NCI-H2227 (cell line): ENCODE measurements at regions not wholly inside any gene's neighbourhood (a gene's known extent, or its start where the extent isn't known, plus 50 kb on each side); places are given as distances from the start of the nearest gene placed in this dataset.
"Not testable (repeated sequence)": the region's sequence is repeated elsewhere in the genome, so short reads cannot be mapped to it uniquely, and the experiment has no call there.

Experiments used
- DNase-seq: peaks from one replicate; lab custom pipeline; 2025; ENCODE audit not compliant: unreplicated experiment; lab: John Stamatoyannopoulos, UW

DNA sequence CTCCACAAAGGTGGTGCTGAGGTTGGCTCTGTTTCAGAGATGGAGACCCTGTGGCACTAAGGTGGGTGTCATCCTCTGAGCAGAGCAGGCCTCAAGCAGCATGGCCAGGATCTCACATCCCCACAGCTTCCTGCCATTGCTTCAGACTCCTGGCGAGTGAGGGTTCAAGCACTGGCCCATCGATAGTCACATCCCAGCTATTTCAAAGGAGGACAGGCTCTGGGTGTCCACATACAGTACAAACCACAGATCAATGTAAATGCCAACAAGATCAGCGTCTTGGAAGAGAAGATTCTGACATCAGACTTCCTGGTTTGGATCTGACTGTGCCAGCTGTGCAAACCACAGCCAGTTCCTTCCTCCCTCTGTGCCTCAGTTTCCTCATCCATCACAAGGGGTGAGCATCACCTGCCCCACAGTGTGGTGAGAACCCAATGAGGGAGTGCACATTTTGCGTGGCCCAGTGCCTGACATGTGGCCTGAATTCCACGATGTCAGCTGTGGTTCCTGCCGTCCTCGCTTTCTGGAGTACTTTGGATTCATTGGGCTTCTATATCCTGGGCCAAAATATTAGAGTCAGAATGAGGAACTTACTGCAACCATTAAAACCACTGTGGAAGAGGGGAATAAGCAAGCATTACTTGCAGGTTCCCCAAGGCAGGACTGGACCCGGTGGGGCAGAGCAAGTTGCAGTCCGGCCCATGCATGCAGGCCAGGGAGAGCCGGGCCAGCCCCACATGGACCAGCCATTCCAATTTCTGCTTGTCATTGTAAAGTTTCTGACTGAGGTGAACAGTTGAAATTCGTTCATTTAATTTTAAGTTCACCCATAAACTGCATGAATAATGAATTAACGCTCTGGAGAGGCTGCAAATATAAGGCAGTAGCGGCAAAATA, 236.0 kb downstream of the TTLL2 start:
- no peak for DNase-seq

DNA sequence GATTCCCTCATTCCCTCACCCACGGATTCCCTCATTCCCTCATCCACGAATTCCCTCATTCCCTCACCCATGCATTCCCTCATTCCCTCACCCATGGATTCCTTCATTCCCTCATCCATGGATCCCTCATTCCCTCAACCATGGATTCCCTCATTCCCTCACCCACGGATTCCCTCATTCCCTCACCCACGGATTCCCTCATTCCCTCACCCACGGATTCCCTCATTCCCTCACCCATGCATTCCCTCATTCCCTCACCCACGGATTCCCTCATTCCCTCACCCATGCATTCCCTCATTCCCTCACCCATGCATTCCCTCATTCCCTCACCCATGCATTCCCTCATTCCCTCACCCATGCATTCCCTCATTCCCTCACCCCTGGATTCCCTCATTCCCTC, 238.0 kb downstream of the TTLL2 start:
- DNase-seq: not testable (repeated sequence)

DNA sequence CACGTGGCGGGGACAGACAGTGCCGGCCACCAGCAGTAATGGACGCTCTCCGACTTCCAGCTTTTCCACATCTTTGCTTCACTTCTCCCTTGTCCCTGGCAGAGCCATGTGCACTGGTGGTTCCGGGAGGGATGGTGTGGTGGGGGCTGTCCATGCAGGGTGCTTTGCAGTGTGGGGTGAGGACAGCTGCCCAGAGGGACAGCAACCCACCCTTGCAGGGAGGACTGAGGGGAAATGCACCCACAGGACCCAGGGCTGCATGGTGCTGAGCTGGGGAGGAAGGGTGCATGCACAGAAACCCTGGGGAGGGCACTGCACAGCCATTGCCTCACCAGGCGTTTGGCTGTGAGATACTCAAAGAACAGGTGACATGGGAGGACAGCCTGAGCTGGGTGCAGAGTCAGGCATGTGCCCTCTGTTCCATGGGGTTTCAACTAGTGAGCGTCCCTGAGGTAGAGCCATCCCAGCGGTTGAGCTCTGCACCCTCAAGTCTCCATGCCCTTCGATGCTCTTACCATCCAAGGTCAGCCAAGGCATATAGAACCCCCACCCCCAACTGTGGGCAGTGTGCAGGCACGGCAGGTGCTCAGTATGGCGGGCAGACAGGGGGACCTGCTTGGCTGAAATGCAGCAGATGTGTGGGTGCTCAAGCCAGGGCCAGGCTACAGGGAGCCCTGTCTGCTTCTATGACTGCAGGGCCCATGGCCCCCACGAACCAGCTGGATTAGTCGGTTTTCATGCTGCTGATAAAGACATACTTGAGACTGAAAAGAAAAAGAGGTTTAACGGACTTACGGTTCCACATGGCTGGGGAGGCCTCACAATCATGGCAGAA, 239.7 kb downstream of the TTLL2 start:
- DNase-seq: no peak

DNA sequence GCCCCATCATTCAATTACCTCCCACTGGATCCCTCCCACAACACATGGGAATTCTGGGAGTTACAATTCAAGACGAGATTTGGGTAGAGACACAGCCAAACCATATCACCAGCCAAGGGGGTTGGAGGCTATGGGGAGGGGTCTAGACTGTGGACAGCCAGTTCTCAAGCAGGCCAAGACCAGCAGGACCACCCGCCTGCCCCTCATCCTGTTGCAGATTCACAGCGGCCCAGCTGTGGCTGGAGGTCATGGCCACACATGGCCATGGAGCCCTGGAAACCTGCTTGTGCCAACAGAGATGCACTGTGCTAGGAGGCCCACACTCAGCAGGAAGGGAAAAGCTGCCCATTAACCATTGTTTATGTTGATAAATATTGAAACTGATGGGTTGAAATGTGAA, 240.5 kb downstream of the TTLL2 start:
- no peak for DNase-seq

DNA sequence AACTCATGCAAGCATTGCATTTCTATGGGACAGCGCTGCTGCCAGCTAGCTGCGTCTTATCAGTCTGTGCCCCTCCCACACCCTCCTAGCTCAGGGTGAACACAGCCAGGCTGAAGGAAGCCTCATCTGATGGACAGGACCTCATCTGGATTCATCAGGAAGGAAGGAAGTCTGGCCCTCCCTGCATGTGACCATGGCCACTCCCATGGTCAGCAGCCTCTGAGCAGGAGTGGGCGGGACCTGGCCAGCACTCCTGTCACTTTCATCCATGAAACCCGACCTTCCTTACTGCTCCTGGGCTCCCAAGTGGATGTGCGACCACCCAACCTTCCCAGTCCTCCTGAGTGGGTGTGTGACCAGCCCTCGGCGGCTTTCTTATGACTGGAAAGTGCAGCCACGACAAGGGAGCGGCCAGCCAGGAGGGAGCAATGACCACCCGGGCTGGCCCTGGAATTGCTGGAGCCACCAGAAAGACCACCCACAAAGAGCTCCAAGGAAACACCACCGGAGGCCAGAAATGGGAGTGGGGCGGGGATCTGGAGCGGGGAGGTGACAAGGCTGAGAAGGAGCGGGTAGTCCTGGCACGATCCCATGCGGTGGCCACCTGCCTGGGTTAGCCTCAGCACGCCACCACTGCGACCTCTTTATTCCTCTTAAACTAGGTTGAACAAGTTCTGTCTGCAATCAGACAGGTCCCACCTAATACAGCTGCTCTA, 241.2 kb downstream of the TTLL2 start:
- no peak for DNase-seq

DNA sequence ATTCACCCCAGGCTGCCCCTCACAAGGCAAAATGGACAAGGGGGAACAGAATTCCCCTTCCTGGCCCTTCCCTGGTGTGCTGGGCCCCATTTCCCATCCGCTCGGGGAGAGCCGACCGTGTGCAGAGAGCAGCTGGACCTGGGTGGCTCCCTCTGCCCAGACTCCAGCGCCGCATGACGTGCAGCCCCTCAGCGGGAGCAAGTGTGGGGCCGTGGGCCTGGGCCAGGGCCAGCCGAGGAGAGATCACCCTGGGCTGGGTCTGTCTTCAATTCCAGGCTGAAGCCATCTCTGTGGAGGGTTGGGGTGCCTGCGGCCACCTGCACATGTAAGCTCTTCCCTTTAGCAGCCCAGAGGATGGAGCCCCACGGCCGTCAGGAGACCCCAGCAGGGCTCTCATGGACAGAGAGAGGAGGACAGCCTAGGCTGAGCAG, 241.8 kb downstream of the TTLL2 start:
- no peak for DNase-seq

DNA sequence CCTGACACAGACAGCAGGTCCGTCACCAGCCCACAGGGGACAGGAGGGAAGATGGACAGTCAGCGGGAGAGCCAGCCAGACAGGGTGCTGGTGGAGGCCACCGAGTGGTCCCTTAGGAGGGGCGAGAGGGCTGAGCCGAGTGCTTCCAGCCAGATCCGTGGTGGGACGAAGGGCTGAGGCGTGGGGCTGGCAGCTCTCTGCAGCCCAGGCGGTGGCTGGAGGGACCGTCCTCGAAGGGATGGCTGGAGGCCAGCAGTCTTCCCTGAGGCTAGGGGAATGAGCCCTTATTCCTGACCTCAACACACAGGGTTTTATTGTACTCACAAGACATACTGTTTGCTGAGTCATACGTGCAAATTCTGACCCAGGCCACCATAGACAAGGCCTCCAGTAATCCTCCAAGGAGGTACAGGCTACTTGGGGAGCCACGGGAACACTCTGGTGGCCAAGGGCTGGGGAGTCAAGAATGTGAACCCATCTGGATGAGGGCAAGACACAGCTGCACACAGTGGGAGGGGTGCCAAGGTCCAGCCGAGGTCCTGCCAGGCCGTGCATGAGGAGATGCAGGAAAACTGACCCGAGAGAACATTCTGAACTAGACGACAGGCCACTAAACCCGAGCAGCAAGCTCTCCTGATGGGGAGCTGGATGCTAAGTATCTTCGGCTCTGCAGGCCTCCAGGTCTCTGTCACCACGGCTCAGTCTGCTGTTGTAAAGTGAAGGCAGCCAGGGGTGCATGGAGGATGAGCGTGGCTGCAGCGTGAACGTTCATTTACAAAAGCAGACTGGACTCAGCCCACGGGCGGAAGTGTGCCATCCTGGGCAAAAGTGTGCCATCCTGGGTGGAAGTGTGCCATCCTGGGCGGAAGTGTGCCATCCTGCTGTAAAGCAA, 242.5 kb downstream of the TTLL2 start:
- DNase-seq: no peak

DNA sequence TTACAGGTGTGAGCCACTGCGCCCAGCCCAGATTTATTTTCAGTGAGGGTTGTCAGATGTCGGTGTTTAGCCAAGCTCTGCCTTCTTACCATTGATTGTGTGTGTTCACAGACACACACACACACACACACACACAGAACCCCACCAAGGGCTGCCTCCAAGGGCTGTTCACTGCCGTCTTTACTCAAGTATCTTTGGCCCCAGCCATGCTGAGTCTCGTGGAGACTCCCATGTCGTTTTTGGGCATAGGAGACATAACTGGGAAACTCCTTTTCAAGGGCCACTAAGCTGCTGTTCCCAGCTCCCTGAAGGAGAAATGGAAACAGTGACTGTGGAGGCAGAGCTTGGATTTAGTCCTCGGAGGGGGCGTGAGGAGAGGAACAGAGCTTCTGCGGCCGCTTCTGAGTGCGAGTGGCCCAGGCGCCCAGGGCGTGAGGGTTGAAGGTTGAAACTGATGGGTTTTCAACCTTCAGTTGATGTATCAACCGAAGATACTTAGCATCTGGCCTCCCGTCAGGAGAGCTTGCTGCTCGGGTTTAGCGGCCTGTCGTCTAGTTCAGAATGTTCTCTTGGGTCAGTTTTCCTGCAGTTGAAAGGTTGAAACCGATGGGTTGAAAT, 243.6 kb downstream of the TTLL2 start:
- DNase-seq: no peak

DNA sequence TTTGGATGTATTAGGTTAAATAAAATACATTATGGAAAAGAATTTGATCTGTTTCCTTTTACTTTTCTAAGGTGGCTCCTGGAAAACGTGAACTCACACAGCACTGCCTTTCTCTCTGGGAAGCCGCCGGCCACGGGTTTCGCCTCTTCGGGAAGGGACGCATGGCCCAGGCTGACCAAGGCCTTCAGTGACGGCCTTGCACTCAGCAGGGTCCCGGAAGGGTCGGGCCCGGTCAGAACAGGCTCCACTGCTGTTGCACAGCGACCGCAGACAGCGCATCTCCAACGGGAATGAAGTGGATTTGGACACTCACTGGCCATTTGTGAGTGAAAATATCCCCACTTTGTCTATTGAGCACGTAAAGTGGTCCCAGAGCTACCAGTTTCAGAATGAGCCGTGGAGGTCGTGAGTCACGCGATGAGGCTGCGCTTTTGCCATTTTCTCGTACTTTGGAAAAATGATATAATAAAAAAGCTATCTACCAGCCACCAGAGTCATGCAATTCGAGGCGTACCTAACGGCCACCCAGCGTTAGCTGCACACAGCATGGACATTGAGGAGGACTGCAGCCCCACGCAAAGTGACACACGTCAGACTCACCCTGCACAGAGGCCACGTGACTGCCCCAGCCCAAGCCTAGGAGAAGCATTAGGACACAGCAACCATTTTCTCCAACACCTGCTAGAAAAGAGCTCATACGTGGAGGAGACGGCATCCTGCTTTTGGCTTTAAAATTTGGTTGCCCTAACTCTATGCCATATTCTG, 244.3 kb downstream of the TTLL2 start:
- no peak for DNase-seq

DNA sequence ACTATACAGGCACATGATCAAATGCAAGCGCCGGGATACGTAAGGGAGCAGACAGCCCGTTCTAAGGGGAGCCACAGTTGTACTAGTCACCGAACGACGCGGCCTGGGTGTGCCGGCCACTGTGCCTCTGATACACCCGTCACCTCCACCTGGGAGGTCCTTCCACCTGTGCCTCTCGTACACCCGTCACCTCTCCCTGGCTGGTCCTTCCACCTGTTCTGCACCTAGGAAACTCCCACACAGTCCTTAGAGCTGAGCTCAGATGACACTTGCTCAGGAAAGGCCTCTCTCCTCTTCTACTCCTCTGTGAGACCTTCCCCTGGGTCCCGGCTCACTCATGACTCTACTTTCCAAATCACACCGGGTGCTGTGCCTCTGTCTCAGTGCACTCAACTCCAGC, 245.0 kb downstream of the TTLL2 start:
- no peak for DNase-seq

DNA sequence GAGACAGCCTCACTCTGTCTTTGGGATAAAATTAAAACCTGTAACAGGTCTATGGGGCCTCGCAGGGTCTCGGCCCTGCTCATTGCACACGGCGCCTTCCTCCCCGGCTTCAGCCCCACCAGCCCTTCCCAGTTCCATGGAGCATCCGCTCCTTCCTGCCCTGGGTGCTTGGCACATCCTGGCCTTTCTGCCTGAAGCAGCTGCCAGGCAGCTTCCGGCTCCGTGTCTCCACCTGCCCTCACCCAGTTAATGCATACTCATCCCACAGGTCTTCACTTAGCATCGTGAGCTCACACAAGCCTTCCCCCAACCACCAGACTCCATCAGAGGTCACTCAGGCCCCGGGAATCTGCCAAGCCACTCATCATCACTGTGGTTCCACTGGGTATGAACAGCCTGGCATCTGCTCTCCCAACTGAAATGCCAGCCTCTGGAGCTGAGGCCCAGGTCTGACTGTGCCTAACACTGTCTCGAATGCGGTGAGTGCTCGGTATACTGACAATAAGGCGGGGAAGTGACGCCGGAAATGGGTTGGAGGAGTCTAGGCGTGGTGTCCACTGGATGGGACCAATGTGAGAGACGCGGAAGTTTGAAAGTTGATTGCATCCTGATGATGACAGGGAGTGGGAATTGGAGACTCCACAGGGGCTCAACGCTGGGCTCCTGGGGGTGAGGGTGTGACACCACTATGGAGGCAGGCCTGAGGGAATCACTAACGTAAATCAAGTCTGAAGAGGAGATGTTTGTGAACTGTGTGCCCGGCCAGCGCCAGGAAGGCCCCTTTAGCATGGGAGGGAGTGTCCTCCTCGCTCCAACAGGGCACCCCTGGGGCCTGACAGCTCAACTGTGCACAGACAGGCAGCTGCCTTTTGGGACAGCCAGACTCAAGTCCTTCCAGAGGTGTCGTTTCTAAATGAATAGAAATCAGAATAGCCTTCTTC, 245.8 kb downstream of the TTLL2 start:
- no peak for DNase-seq

DNA sequence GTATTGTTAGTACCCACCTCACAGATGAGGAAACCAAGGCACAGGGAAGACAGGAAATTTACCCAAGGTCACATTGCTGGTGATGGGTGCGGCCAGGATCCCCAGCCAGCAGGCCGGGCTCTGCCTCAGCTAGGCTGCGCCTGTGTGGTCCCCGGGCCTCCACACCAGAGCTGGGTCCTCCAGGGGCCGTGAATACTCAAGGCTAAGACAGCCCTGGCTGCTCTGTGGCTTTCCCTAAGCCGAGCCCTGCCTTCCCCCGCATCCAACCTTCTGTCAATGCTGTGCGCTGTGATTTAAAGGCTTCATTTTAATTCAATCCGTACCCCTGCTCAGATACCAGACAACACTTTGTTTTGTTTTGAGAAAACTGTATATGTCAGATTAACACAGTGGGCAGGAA, 246.7 kb downstream of the TTLL2 start:
- no peak for DNase-seq

DNA sequence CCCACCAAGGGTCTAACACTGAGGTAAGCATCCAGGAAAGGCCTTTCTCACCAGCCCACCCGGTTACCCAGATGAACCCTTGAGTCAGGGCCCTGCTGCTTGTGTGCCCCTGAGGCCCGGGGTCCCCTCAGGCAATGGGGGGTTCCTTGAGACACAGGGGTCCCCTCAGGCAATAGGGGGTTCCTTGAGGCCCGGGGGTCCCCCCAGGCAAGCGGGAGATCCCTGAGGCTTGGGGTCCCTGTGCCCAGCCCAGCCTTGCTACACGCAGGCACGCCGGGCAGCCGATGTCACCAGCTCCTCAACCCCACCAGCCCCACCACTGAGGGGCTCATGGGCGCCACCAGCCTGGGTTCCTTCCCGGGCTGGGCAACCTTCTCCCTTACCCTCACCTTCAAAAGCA, 247.2 kb downstream of the TTLL2 start:
- no peak for DNase-seq

DNA sequence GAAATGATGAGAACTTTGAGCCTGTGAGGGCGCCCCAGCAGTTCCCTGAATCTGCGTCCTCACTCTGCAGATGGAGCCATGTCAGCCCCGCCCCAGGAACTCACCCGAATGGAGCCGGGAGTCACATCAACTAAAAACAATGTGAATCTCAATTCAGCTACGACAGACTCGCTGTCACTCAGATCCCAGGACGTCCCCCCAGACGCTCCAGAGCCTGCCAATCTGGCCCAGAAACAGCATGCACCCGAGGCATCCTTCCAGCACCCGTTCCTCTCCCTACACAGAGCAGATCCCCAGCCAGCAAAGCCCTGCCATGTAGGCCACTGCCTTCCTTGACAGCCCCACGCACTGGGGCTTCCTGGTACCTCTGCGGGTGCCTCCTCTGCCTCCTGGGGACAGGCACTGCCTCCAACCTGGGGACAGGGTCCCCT, 248.0 kb downstream of the TTLL2 start:
- DNase-seq: no peak

DNA sequence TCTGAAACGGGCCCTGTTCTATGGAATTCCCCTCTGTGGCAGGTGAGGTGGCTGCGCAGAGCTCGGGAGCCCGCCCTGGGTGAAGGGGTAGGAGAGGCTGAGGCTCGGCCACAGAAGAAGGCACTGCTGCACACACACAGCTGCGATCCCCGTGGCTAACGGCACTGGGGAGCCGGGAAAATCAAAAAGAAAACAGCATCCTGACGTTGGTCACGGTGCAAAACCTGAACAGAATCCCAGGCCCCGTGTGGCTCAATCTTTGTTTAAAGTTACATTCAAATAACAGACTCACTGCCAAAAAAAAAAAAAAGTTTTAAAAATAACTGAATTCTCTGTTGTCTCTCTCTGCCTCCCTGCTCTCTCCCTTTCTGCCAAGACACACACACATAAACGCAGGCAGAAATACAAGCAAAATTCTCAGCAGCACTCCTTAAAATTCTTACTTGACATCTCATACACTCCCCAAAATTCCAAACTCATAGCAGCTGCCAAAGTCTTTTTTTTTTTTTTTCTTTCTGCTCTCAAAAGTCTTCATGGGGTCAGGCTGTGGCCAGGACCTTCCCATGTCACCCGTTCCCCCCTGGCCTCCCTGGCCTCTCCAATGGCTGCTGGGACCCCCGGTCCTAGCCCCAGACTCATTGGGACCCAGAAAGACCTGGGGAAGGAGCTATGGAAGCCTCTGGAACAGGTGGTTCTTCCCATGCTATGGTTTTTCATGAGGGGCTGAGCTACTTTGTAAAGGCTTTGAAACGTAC, 248.8 kb downstream of the TTLL2 start:
- no peak for DNase-seq

DNA sequence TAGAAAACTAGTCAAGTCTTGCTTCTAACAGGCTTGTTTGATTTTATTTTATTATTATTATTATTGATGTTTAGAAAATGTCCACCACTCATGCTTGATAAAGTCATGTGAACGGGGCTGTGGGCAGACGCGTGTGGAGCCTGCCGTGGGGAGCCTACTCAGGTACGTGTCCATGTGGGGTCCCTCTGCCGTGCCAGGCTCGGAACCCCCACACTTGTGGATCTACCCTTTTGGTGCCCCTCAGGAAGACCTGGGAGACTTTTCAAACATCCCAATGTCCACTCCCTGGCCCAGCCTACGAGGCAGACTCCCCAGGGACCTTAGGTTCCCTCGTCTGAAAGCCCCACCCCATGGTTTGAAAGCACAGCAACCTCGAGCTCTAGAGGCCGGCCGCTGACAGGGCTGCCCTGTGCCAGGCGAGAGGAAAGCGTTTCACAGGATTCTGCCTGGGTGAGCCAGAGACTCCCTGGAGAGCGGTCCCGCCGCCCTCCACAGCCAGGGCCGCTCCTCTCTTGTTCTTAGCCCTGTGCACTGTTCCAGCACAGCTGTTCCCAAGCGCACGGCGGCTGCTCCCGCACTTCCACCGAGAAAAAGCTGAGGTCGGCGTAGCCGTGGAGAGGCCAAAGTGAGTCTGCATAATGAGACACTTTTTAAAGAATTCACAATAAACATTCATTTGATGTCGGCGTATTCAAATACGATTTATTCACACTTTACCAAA, 249.7 kb downstream of the TTLL2 start:
- DNase-seq: no peak

DNA sequence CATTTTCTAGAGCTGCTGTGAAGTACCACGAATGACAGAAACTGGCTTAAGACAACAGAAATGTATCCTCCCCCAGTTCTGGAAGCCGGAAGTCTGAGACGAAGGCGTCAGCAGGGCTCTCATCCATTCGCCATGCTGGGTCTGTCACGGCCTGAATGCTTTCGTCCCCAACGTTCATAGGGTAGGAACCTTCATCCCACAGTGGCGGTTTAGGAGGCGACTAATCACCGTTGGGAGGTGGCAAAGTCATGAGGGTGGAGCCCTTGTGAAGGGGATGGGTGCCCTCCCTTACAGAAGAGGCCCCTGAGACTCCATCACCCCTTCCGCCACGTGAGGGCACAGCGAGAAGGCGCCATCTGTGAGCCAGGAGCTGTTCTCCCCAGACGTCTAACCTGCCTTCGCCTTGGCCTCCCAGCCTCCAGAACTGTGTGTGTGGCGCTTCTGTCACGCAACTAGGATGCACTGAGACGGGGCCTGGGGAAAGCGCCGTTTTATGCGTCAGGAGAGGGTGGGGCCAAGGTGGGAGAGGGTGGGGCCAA, 250.3 kb downstream of the TTLL2 start:
- no peak for DNase-seq
